ENCODE measurements at regions not wholly inside any gene's neighbourhood (a gene's known extent, or its start where the extent isn't known, plus 50 kb on each side); places are given as distances from the start of the nearest gene placed in this dataset.

GRCh38 chr3:40988468-40988867 is 210.8 kb upstream of the CTNNB1 start:
- DNase-seq (ENCODE audit: extremely low spot score, unreplicated experiment): no peak
- H3K27ac Mint-ChIP-seq: no peak overlapping the region
- H3K9me3 Mint-ChIP-seq: no peaks in the 10 kb centered on the region
- no peak overlapping the region for H3K4me3 Mint-ChIP-seq
- no peaks in the 10 kb centered on the region for H3K36me3 Mint-ChIP-seq
- TF ChIP-seq CTCF (conservative IDR thresholded peaks at IDR 0.05): no peak
- no peaks in the 10 kb centered on the region for H3K27me3 Mint-ChIP-seq
- H3K4me1 Mint-ChIP-seq (ENCODE audit: unreplicated experiment): no peaks in the 10 kb centered on the region

- H3K27ac Mint-ChIP-seq: no peak overlapping the region
- no peaks in the 10 kb centered on the region for H3K4me1 Mint-ChIP-seq (ENCODE audit: unreplicated experiment)
- no peaks in the 10 kb centered on the region for H3K9me3 Mint-ChIP-seq
- no peaks in the 10 kb centered on the region for H3K27me3 Mint-ChIP-seq
- no peak overlapping the region for H3K4me3 Mint-ChIP-seq
- H3K36me3 Mint-ChIP-seq: no peaks in the 10 kb centered on the region
- TF ChIP-seq CTCF (conservative IDR thresholded peaks at IDR 0.05): no peak
- DNase-seq (ENCODE audit: extremely low spot score, unreplicated experiment): no peak
Measured at GRCh38 chr3:40989141-40990061, 209.9 kb upstream of the CTNNB1 start.

GRCh38 chr3:40990062-40990456 is 209.2 kb upstream of the CTNNB1 start:
- Mint-ChIP-seq H3K27me3 (no peaks in the 10 kb centered on the region), H3K36me3 (no peaks in the 10 kb centered on the region), H3K4me3 (no peak overlapping the region), H3K9me3 (no peaks in the 10 kb centered on the region), H3K27ac (no peak overlapping the region), H3K4me1 (ENCODE audit: unreplicated experiment) (no peaks in the 10 kb centered on the region)
- DNase-seq (ENCODE audit: extremely low spot score, unreplicated experiment): no peak
- no peak for TF ChIP-seq CTCF (conservative IDR thresholded peaks at IDR 0.05)

- H3K36me3 Mint-ChIP-seq: no peaks in the 10 kb centered on the region
- H3K4me3 Mint-ChIP-seq: no peak overlapping the region
- no peaks in the 10 kb centered on the region for H3K9me3 Mint-ChIP-seq
- no peak for DNase-seq (ENCODE audit: extremely low spot score, unreplicated experiment)
- no peak overlapping the region for H3K27ac Mint-ChIP-seq
- TF ChIP-seq CTCF (conservative IDR thresholded peaks at IDR 0.05): no peak
- H3K4me1 Mint-ChIP-seq (ENCODE audit: unreplicated experiment): peaks cover 3% of the 10 kb centered on the region
- no peaks in the 10 kb centered on the region for H3K27me3 Mint-ChIP-seq
Measured at GRCh38 chr3:40992023-40992422, 207.3 kb upstream of the CTNNB1 start.

- no peaks in the 10 kb centered on the region for H3K9me3 Mint-ChIP-seq
- H3K36me3 Mint-ChIP-seq: no peaks in the 10 kb centered on the region
- H3K4me1 Mint-ChIP-seq (ENCODE audit: unreplicated experiment): peaks cover 11% of the 10 kb centered on the region
- no peak overlapping the region for H3K27ac Mint-ChIP-seq
- H3K27me3 Mint-ChIP-seq: no peaks in the 10 kb centered on the region
- no peak for TF ChIP-seq CTCF (conservative IDR thresholded peaks at IDR 0.05)
- no peak overlapping the region for H3K4me3 Mint-ChIP-seq
- DNase-seq (ENCODE audit: extremely low spot score, unreplicated experiment): no peak
Measured at GRCh38 chr3:40994611-40995010, 204.7 kb upstream of the CTNNB1 start.

Measured in type B pancreatic cell (in vitro differentiated cells).